Inflammatory macrophage (primary cell): ENCODE measurements at regions not wholly inside any gene's neighbourhood (a gene's known extent, or its start where the extent isn't known, plus 50 kb on each side); places are given as distances from the start of the nearest gene placed in this dataset.
"Not testable (repeated sequence)": the region's sequence is repeated elsewhere in the genome, so short reads cannot be mapped to it uniquely, and the experiment has no call there.

Source experiments
- DNase-seq, 2 donors: peaks; one replicate each; pipeline ENCODE4 v3.0.0-alpha.2; 2020 to 2022

DNA sequence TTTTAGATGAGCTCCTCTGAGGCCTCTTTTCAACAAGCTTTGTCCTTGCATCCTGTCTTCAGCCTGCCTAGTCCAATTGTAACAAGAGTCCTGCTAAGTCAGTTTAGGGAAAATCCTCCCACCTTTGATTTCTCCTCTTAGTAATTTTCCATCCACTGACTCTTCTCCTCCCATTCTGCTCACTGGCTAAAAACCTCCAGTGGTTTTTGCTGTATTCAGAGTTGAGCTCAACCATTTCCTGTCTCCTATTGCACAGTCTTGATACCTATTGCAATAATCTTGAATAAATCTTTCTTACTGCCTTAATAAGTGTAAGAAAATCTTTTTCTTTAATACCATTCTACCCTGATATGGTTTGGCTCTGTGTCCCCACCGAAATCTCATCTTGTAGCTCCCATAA, 117.8 kb upstream of the ENPP6 start:
- no peak for DNase-seq

DNA sequence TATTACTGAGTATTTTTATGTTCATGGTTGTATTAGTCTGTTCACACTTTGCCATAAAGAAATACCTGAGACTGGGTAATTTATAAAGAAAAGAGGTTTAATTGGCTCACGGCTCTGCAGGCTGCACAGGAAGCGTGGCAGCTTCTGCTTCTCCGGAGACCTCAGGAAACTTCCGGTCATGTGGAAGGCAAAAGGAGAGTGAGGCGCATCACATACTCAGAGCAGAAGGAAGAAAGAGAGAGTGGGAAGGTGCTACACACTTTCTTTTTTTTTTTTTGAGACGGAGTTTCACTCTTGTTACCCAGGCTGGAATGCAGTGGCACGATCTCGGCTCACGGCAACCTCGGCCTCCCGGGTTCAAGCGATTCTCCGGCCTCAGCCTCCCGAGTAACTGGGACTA, 115.8 kb upstream of the ENPP6 start:
- peak; percentile 50 to 79 for DNase-seq

DNA sequence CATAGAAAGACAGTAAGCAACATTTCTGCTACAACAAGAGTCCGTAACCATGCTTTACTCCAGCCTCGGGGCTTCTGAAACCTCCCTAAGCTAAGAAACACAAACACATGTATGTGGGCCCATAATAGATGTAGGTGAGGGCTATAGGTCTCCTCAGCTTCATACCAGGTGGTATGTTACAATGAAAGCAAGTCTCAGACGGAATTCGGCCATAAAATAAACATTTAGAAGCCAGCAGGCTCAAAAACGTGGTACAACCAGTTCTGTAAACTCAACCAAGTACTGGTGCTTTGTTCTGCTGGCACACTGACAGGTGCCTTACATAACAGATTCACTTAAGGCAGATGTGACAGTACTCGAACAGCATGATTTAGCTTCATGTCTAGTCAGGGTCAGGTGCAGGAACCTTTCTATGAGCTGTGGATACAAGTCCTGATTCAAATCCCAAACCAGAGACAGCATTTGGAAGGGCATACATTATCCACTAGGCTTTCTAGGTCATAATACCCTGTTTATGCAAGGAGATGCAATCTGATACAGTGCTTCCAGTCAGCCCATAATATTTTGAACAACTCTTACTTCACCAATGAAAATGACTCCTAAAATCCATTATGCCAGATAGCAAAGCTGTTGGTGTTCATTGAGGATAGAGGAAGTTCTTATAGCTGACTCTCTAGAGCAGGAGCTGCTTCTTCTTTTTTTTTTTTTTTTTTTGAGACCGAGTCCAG, 113.8 kb upstream of the ENPP6 start:
- peak; percentile 78 to 88 for DNase-seq

- not testable (repeated sequence) for DNase-seq
These were observed 112.9 kb upstream of the ENPP6 start for GRCh38 chr4:184330517-184331094.

DNA sequence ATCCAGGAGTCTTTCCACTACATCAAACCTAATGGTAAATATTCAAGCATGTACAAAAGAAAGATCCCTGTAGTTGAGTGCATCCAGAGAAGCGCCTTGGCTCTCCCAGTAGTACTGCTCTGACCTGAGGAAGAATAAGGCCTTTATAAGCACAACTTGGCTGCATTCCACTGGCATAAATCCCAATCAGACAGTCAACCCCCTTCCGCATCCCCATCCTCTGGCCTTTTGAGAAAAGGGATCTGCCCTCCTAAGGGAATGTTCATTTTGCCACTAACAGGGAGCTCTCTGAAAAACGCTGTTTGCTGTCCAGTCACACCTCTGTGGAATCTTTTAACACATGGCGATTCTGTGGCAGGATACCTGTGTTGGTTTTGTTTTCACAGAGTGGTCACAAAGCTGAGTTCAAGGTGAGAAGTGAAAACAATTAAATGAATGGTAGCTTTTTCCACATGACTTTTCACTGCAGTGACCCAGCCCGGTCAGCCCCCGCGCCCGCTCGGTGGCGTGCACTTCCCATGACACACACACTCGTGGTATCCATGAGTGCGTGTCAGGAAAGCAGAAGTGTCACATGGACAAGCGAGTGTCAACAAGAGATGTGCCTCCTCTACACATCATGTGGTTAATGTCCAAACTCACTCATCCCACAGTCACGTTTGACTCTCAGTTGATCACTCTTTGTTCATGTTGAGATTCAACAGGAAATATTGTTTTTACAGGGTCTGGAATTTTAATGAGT, 112.2 kb upstream of the ENPP6 start:
- DNase-seq = peak; percentile 90 to 98

DNA sequence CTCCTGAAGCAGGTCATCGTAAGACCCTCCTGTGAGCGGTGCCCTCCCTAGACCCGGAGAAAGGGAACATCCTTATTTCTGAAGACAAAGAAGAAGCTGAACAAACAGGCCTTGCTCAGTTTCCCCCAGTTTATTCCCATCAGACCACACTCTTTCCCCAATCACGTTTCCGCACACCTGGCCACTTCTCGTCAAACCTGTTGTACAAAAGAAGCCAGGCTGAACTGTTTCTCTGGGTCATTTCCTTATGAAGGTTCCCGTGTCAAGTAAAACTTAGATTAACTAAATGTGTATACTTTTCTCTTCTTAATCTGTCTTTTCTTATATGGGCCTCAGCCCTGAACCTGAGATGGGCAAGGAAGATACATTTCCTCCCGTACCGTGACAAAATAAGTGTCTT, 111.6 kb upstream of the ENPP6 start:
- no peak for DNase-seq

DNA sequence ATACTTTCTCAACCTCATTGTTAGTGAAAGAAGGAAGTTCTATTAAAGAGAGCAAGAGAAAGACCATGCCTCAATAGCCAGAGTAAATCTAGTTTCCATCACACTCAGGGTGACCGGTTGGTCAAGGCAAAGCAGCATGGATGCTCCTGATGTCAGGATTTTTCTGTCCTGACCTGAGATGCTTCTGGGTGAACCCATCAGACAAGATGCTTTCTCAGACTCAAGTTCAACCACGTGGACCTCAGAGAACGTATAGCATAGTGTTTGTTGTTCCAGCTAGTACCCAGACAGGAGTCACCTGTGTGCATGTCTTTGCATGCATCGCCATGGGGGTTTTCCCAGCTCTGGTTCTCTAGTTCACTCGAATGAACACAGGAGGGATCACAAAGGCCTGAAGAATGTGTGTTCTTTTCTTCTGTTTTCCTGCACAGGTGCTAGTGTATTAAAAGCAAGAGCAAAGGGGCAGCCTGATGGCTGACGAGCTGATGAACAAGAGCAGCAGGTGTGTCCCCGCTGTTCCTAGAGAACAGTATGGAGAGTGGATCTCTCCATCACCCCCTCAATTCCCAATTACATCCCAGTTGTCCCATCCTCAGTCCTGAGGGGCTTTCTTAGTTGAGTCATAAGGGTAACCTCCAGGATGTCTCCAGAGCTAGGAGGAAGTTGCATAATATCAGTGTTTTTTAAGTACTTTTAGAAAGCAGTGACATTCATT, 110.5 kb upstream of the ENPP6 start:
- DNase-seq = peak; percentile 41 to 44

- no peak for DNase-seq
These were observed 107.3 kb upstream of the ENPP6 start for GRCh38 chr4:184324939-184325477.

GRCh38 chr4:184322328-184323025, 104.8 kb upstream of the ENPP6 start:
- no peak for DNase-seq

GRCh38 chr4:184320631-184321030, 103.0 kb upstream of the ENPP6 start:
- DNase-seq = no peak

GRCh38 chr4:184318852-184319251, 101.2 kb upstream of the ENPP6 start:
- no peak for DNase-seq

DNA sequence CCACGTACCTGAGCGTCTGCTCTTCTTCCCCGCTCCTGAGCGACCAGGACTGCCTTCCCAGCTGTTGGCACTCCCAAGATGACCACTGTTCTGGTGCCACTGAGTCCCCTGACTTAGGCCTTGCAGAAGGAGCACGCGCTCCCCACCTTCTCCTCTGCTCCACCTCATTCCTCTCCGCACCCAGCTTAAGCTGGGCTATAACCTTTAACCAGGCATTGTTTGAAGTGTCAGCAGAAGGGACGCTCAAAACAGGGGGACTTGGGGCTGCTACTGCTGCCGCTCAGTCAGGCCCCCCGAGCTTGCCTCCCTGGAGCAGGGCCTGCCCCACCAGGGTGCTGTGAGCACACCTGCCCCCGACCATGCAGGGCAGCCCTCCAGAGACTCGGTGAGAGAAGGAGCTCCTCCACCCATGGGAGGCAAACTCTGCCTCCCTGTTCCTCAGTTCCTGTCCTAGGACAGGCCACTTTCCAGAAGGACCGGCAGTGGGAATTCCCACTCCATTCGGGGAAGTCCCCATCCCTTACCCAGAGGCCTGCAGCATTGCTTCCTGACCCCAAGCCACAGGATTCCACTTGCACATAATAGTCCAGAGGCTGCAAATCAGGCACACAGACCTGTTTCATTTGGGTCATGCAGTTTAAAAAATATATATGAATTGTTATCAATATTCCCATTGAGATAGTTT, 99.7 kb upstream of the ENPP6 start:
- DNase-seq = no peak

DNA sequence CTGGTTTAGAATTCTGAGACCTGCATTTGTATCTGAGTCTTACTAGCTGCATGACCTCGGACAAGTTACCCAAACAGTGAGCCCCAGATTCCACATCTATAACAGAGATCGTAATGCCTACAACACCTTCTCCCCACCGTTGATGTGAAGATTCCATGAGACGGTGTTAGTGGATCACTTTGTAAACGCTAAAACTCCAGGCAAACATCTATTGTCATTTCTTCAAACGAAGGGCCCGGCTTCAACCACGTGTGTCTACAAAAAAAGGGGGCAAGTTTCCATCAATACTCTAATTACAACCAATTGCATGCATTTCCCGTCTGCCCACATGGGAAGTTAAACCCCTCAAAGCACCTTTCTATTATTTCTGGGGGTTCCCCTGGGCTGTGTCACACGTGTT, 99.1 kb upstream of the ENPP6 start:
- DNase-seq = no peak

GRCh38 chr4:184315675-184316359, 98.1 kb upstream of the ENPP6 start:
- no peak for DNase-seq

DNA sequence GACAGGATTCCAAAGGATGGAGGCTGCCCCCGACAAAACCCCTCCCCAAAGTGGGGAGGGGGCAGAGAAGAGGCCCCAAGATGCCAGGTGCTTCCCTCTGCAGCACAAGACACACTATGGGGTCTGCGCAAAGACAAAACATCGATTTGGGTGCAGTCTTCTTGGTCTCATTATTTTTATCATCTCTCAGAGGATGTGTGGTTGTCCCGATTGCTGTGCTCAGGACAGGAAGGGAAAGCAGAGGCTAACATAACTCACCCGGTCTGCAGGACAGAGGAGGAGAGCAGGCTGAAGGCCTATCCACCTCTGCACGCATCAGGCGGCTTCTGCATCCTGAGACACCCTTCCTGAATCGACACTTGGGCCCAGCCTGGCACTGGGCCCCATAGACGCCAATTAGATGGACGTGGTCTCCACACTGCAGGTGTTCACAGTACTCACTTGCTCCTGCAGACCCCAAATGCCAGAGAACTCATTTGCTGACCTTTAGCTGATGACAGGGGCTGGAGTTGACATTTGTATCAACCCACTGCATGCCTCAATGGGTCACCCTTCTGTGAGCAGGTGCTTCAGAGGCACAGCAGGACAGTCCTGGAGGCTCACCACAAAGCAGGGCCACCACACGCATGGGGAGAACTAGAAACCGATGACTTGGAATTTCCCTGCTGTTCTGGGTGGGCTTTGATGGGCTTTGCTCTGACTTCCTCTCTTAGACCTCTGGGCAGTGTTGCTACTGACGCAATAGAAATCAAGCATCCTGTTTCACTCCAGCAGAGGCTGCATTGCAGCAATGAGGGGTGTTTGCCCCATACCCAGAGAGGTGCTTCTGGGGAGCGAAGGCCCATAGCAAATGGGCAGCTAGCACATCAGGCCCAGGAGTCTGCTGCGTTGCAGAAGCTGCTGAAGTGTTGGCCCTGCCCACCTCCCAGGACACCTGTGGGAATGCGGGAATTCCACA, 96.3 kb upstream of the ENPP6 start:
- DNase-seq = peak; percentile 84 to 90

GRCh38 chr4:184313058-184313581, 95.4 kb upstream of the ENPP6 start:
- peak; percentile 48 to 51 for DNase-seq

DNA sequence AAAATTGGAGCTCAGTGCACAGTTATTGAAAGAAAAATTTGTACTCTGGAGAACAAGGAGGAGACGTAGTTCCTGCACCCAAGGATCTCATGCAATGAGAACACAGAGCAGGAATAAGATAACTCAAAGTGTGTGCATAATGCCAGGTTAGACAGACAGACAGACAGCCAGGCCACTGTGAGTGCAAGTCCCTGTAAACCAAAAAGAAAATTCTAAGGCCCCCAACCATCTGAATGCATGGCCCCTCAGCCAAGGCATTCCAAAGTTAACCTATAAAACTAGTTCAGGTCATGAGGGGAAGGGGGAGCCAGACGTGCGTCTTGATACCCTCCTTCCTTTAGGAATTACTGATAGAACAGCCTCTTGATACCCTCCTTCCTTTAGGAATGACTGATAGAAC, 94.5 kb upstream of the ENPP6 start:
- DNase-seq = no peak

DNA sequence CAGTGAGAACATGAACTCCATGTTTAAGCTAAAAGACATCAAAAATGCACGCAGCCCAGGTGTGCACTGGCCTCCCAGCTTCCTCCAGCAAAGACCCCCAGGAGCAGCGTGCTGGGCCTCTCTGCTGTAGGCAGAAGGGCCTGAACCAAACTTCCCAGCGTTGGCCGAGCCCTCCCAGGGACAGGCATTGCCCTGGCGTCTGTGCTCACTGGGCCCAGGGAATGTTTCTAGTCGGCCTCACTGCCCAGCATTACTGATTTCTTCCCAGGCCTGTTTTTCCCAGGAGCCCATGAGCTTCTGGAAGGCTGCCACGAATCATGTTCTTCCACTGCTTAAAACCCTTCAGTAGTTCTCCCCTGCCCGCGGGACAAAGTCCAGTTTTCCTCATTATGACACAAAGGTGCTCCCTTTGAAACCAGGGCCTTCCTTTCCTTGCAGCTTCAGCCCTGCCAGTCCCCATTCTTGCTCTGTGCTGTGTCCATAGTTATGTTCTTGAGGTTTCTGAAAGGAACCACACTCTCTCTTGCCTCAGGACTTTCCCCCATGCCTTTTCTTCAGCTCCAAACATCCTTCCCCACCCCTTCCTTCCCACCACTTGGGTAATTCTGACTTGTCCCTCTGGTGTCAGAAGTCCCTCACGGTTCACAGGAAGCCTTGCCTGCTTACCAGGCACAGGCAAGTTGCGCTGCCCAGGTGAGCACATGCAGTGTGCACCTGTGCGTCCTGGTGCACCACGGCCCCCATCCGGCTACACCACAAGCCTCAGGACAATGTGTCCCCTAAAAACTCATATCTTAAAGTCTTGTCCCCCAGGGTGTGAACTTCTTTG, 93.4 kb upstream of the ENPP6 start:
- DNase-seq = no peak

- peak; percentile 51 to 55 for DNase-seq
These were observed 92.5 kb upstream of the ENPP6 start for GRCh38 chr4:184310171-184310567.
